GM12874 (cell line): ENCODE measurements at regions not wholly inside any gene's neighbourhood (a gene's known extent, or its start where the extent isn't known, plus 50 kb on each side); places are given as distances from the start of the nearest gene placed in this dataset.

Source experiments
- TF ChIP-seq, protein P1 (sequence below): IDR thresholded peaks from 2 replicates; pipeline ENCODE4 v1.5.1; 2011; ENCODE audit warnings: low read depth, mild to moderate bottlenecking, control low read depth, low read length, moderate library complexity; ENCODE audit not compliant: insufficient read depth

DNA sequence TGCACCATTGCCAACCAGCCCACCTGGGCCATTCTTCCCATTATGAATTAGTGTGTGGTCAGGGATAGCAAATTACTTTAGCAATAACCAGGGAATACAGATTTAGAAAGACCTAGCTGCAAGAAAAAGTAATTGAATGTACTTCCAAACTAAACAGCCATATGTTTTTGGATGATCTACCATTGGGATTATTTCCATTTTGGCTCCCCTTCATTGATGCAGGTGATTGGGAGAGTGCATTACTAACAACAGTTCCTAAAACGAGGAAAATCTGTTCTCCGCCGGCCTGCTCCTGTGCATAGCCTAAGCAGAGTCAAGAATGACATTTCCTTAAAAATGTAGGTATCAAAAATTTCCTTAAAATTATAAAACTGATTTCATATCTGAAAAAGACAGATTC lies 58.5 kb downstream of the MAIP1 start:
- TF ChIP-seq, protein P1, sequence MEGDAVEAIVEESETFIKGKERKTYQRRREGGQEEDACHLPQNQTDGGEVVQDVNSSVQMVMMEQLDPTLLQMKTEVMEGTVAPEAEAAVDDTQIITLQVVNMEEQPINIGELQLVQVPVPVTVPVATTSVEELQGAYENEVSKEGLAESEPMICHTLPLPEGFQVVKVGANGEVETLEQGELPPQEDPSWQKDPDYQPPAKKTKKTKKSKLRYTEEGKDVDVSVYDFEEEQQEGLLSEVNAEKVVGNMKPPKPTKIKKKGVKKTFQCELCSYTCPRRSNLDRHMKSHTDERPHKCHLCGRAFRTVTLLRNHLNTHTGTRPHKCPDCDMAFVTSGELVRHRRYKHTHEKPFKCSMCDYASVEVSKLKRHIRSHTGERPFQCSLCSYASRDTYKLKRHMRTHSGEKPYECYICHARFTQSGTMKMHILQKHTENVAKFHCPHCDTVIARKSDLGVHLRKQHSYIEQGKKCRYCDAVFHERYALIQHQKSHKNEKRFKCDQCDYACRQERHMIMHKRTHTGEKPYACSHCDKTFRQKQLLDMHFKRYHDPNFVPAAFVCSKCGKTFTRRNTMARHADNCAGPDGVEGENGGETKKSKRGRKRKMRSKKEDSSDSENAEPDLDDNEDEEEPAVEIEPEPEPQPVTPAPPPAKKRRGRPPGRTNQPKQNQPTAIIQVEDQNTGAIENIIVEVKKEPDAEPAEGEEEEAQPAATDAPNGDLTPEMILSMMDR: no peak

DNA sequence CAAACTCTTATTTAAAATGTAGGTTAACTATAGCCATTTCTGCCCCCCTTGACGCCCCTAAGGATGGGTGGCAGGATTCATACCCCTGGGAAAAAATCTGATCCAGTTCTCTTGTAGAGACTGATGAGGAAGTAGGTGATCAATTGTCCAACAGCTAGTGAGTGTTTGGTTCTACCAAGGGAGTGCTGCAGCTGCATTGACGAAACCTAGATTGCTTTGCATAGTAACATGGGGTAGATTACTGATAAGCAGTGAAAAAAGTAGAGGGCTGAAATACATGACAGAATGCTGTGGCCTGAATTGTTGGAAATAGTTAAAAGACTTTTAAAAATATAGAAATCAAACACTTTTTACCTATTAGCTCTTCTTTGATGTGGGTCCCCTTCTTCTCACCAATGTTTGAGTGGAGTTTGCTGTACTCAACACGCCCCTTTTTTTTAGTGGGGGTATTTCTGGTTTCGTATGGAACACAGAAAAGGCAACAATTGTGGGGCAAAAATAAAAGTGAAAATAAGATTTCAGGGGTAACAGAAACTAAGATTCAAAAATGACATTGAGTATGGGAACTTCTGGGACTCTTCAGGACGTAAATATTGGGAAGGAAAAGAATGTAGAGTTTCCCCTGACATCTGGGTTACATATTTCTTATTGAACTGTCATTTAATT lies 66.2 kb downstream of the MAIP1 start:
- TF ChIP-seq, protein P1: no peak

DNA sequence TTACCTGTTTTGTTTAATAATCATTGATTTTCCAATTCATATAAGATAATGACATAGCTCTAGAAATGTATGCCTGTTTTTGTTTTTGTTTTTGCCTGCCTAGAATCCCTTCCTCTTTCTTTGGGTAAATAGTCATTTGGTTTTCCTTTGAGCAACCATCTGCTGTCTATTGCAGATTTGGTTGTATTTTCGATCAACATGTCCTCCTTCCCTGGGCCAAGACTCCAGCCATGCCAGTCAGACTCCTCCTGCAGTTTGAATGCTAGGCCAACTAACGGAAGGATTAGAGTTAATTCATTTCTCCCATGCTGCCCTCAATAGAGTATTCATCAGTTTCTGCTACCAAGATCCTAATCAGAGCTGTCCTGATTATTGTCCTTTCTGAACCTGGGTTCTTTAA lies 67.1 kb downstream of the MAIP1 start:
- TF ChIP-seq, protein P1: no peak

DNA sequence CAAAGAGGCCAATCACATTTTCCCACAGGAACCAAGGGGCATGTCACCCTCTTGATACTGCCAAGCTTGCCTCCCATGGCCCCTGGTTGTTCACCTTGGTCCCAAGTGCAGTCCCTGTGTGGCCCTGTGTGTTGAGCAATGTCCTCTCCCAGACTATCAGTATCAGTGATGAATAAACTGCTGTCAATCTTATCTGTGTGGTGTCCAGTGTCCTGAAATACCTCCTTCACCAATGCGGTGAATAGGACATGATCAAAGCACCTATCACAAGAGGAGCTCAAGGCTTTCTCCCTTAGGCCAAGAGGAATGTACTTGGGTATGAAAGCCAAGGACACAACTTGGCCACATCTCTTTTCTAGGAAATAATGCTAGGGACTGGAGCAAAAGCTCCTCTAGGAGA lies 68.2 kb downstream of the MAIP1 start:
- TF ChIP-seq, protein P1: no peak

DNA sequence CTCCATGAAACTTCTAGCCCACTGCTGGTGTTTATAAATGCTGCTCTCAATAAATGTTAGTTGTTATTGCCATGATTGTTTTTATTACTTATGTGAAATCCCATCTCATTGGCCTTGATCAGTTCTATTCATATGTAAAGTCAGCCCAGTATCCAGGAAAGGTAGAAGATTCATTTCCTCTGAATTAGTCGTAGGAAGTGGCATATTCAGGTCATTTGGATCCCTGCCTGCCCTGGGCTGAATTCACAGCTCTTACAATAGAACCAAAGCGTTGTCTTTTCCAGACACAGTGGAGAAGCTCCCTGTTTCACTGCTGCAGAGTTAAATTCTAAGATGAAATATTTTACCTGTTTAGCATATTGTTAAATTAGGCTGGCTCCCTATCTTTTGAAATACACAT lies 70.3 kb downstream of the MAIP1 start:
- TF ChIP-seq, protein P1: no peak

DNA sequence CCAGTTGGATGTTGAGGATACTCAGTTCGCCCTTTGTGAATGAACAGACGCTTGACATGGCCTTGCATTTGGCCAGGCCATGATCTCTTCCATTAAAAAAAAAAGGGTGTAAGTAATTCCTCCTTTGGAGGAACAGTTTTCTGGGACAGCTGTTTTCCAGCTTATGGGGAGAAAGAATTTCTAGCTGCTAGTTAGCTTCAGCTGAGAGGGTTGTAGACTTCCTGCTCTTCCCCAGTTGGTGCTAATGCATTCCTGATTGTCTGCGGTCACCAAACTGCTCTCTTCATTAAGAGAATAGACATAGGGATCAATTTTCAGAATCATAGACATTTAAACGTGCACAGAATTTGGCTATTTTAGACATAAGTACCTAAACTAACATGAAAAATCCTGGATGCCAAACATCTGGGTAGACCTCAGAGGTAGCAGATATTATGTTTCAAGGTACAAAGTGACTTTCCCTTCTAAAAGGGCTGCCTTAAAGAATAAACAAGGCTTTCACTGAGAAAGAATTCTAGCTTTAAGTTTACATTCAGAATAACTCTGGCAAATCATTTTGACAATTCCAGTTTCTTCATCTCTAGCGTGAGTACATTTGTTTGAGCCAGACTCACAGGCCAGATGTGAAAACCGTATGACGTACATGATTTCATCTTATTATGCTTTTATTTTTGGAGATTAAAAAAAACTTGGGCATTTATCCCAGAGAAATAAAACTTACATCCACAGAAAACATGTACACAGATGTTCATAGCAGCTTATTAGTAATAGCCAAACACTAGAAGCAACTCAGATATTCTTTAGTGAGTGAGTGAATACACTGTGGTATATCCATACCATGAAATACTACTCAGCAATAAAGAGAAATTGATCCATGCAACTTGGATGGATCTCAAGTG lies 71.2 kb downstream of the MAIP1 start:
- TF ChIP-seq, protein P1: no peak

DNA sequence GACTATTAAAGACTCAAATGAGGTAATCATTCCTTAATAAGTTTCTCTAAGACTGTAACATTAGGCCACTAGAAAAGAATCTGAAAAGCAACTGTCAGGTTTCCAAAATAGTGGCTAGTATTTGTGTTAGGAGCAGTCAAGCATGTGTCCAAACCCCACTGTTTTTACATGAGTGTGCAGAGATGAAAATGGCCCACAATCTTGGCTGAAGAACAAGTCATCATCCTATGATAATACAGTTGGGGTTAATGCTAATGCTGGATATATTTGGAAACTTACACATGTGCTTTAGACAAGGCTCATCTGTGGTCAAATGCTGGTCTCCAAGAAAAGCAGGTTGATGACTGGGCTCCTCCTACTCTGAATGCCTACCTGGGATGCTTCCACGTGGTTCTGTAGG lies 73.6 kb downstream of the MAIP1 start:
- TF ChIP-seq, protein P1: no peak
